A549 (cell line): ENCODE measurements at regions not wholly inside any gene's neighbourhood (a gene's known extent, or its start where the extent isn't known, plus 50 kb on each side); places are given as distances from the start of the nearest gene placed in this dataset.

Source experiments
- ATAC-seq, 2 experiments: fragments of 200-7000 bp in 1 of 2; fragments of >200 bp in 1 of 2; cut with Nextera tagmentation in 1 of 2; cut with Tn5 transposase in 1 of 2; 3 replicates each; pipeline versions ENCODE4 v1.8.0 to v1.9.1; 2018 to 2020; ENCODE audit warnings: mild to moderate bottlenecking in 1 of 2, moderate library complexity in 1 of 2
- CTCF ChIA-PET: fragments of 300-600 bp; sonication (Branson Sonifier 250); formaldehyde crosslinking; extraction: SDS; loops from one replicate; lab custom pipeline; 2021; ENCODE audit warnings: antibody characterized with exemption, inconsistent platforms; lab: Yijun Ruan, JAX
- POLR2A ChIA-PET: fragments of 350-600 bp; formaldehyde crosslinking; extraction: SDS; loops from one replicate; lab custom pipeline; 2021; ENCODE audit warnings: antibody characterized with exemption, inconsistent platforms; lab: Yijun Ruan, JAX
- DNase-seq, 2 experiments: peaks; one replicate each; pipeline versions ENCODE4 v3.0.0 to v3.0.0-alpha.2; 2011 to 2016; ENCODE audit warnings: low read depth in 1 of 2, low spot score in 1 of 2
- FAIRE-seq: peaks from 2 replicates; lab custom pipeline; 2011; peaks lifted over from hg19 to GRCh38; lab: Jason Lieb, UNC
- H3K27ac ChIP-seq, 2 experiments: fragments of >200 bp; sonication (Bioruptor Twin); formaldehyde crosslinking; 3 replicates each; pipeline ENCODE4 v1.5.1; 2016 to 2017
- H3K4me1 ChIP-seq: fragments of >200 bp; sonication (Bioruptor Twin); formaldehyde crosslinking; 3 replicates; pipeline ENCODE4 v1.6.1; 2016
- H3K4me2 ChIP-seq: fragments of >200 bp; sonication (Bioruptor Twin); formaldehyde crosslinking; 3 replicates; pipeline ENCODE4 v1.6.1; 2016
- H3K4me3 ChIP-seq: fragments of >200 bp; sonication (Bioruptor Twin); formaldehyde crosslinking; 3 replicates; pipeline ENCODE4 v1.5.1; 2016
- H3K9me3 ChIP-seq: fragments of >200 bp; sonication (Bioruptor Twin); formaldehyde crosslinking; 3 replicates; pipeline ENCODE4 v1.6.1; 2016
- BCL3 ChIP-seq: fragments of >200 bp; sonication (Bioruptor Twin); formaldehyde crosslinking; IDR thresholded peaks from 3 replicates; pipeline ENCODE4 v1.6.1; 2016
- CBX8 ChIP-seq: fragments of 200-600 bp; sonication (generic); IDR thresholded peaks from 2 replicates; pipeline ENCODE4 v1.6.1; 2016
- HES2 ChIP-seq: fragments of >200 bp; sonication (Bioruptor Twin); formaldehyde crosslinking; IDR thresholded peaks from 2 replicates; pipeline ENCODE4 v1.6.1; 2016
- KDM1A ChIP-seq: fragments of 200-600 bp; sonication (generic); IDR thresholded peaks from 2 replicates; pipeline ENCODE4 v1.6.1; 2016; ENCODE audit warnings: low read depth, mild to moderate bottlenecking
- MAZ ChIP-seq: fragments of 150-350 bp; IDR thresholded peaks from 2 replicates; pipeline ENCODE4 v1.6.1; 2014; ENCODE audit warnings: antibody characterized with exemption, low read depth, low read length, borderline replicate concordance
- NFE2L2 ChIP-seq: fragments of 150-350 bp; conservative IDR thresholded peaks from 2 replicates; pipeline ENCODE4 v1.6.1; 2014; ENCODE audit warnings: low read length
- NPAS2 ChIP-seq: fragments of 250-450 bp; sonication (Bioruptor Pico); IDR thresholded peaks from 2 replicates; pipeline ENCODE4 v1.8.0; 2022; ENCODE audit warnings: mild to moderate bottlenecking, moderate library complexity, borderline replicate concordance
- POLR2AphosphoS2 ChIP-seq: conservative IDR thresholded peaks from 2 replicates; pipeline ENCODE4 v1.6.1; 2012; ENCODE audit warnings: low read length, improper control_type of control experiment, inconsistent platforms
- RAD21 ChIP-seq, 2 experiments: fragments of >200 bp in 1 of 2; sonication (Bioruptor Twin) in 1 of 2; formaldehyde crosslinking in 1 of 2; IDR thresholded peaks in 1 of 2; conservative IDR thresholded peaks in 1 of 2; 2 replicates in 1 of 2; 3 replicates in 1 of 2; pipeline ENCODE4 v1.6.1; 2012 to 2018; ENCODE audit warnings: inconsistent platforms in 1 of 2
- RARB ChIP-seq: fragments of 250-450 bp; sonication (Bioruptor Pico); IDR thresholded peaks from 2 replicates; pipeline ENCODE4 v1.8.0; 2021; ENCODE audit warnings: mild to moderate bottlenecking, moderate library complexity
- REST ChIP-seq: fragments of 200-600 bp; sonication (generic); IDR thresholded peaks from 2 replicates; pipeline ENCODE4 v1.6.1; 2016; ENCODE audit warnings: antibody characterized with exemption, mild to moderate bottlenecking, moderate library complexity
- SREBF2 ChIP-seq: fragments of 450-650 bp; IDR thresholded peaks from 2 replicates; pipeline ENCODE4 v1.6.1; 2014; ENCODE audit warnings: mild to moderate bottlenecking, moderate library complexity
- ZC3H11A ChIP-seq: fragments of 450-650 bp; IDR thresholded peaks from 2 replicates; pipeline ENCODE4 v1.6.1; 2014; ENCODE audit warnings: antibody characterized with exemption, mild to moderate bottlenecking
- WGBS: methylation state at CpG from one replicate; pipeline ENCODE4 v1.1.6; 2017; ENCODE audit errors: missing lambda C conversion rate; 5-methylcytosine and 5-hydroxymethylcytosine counted together
- TF ChIP-seq, protein P1 (sequence below): fragments of 150-350 bp; IDR thresholded peaks from 2 replicates; pipeline ENCODE4 v1.6.1; 2014; ENCODE audit warnings: low read depth, mild to moderate bottlenecking, low read length
- TF ChIP-seq, protein P2 (sequence below): fragments of 250-450 bp; sonication (Bioruptor Pico); IDR thresholded peaks from 2 replicates; pipeline ENCODE4 v1.5.0; 2020; ENCODE audit warnings: low read depth, mild to moderate bottlenecking, moderate library complexity
- TF ChIP-seq, protein P3 (sequence below): fragments of 250-450 bp; sonication (Bioruptor Pico); IDR thresholded peaks from 2 replicates; pipeline ENCODE4 v1.5.0; 2021; ENCODE audit warnings: mild to moderate bottlenecking, moderate library complexity, borderline replicate concordance

DNA sequence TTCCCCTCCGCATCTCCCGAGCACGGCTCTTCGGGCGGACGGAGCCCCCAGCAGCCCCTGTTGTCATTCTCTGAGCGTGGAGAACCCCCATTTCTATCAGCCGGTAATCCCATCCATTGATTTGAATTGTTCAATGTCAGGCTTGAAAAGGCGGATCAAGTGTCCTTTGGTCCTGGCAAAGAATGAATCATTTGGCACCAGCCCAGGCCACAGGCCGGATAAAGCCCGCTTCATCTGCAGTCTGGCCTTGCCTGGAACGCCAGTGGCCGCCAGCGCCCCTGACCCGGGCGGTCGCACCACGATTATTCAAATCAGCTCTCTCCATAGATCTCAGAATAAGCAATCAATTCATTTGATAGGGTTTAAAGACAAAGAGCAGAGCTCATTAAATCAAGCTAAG is 188.9 kb downstream of the BRD1 start:
- no peak for DNase-seq
- CTCF ChIA-PET = no interaction called here

GRCh38 chr22:49638001-49638400 is 189.7 kb downstream of the BRD1 start:
- no peak overlapping the region for H3K27ac ChIP-seq
- POLR2A ChIA-PET = no interaction called here
- ATAC-seq (no peak), DNase-seq (no peak), FAIRE-seq (no peak)
- no peaks in the 10 kb centered on the region for H3K4me1 ChIP-seq
- H3K4me2 ChIP-seq = no peak overlapping the region
- CTCF ChIA-PET = no interaction called here
- H3K9me3 ChIP-seq = no peaks in the 10 kb centered on the region
- WGBS = 58% methylated on average over 15 of the region's 17 CpGs
- no peak overlapping the region for H3K4me3 ChIP-seq
- TF ChIP-seq RARB (CRISPR knock-in tag) (no peak), CBX8 (no peak), NFE2L2 (no peak), SREBF2 (no peak), BCL3 (no peak), ZC3H11A (no peak), HES2 (no peak), RAD21 (conservative IDR thresholded peaks at IDR 0.05 in 1 of 2, IDR thresholded peaks at IDR 0.05 in 1 of 2) (no peak), POLR2AphosphoS2 (no peak)
- TF ChIP-seq, protein P1, sequence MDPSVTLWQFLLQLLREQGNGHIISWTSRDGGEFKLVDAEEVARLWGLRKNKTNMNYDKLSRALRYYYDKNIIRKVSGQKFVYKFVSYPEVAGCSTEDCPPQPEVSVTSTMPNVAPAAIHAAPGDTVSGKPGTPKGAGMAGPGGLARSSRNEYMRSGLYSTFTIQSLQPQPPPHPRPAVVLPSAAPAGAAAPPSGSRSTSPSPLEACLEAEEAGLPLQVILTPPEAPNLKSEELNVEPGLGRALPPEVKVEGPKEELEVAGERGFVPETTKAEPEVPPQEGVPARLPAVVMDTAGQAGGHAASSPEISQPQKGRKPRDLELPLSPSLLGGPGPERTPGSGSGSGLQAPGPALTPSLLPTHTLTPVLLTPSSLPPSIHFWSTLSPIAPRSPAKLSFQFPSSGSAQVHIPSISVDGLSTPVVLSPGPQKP = no peak
- TF ChIP-seq, protein P2, sequence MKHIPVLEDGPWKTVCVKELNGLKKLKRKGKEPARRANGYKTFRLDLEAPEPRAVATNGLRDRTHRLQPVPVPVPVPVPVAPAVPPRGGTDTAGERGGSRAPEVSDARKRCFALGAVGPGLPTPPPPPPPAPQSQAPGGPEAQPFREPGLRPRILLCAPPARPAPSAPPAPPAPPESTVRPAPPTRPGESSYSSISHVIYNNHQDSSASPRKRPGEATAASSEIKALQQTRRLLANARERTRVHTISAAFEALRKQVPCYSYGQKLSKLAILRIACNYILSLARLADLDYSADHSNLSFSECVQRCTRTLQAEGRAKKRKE (CRISPR knock-in tag) = no peak
- TF ChIP-seq, protein P3, sequence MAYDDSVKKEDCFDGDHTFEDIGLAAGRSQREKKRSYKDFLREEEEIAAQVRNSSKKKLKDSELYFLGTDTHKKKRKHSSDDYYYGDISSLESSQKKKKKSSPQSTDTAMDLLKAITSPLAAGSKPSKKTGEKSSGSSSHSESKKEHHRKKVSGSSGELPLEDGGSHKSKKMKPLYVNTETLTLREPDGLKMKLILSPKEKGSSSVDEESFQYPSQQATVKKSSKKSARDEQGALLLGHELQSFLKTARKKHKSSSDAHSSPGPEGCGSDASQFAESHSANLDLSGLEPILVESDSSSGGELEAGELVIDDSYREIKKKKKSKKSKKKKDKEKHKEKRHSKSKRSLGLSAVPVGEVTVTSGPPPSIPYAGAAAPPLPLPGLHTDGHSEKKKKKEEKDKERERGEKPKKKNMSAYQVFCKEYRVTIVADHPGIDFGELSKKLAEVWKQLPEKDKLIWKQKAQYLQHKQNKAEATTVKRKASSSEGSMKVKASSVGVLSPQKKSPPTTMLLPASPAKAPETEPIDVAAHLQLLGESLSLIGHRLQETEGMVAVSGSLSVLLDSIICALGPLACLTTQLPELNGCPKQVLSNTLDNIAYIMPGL (CRISPR knock-in tag) = no peak

More for the DNA sequence above, 188.9 kb downstream of the BRD1 start:
- FAIRE-seq (no peak), ATAC-seq (no peak)
- Histone ChIP-seq H3K4me3 (no peak overlapping the region), H3K4me1 (no peaks in the 10 kb centered on the region), H3K4me2 (no peak overlapping the region), H3K9me3 (no peaks in the 10 kb centered on the region), H3K27ac (no peak overlapping the region)
- POLR2A ChIA-PET = no interaction called here
- no peak for TF ChIP-seq MAZ
- no peak for TF ChIP-seq REST
- TF ChIP-seq NPAS2 = no peak
- no peak for TF ChIP-seq KDM1A
- WGBS = 60% methylated on average over 18 of the region's 18 CpGs
